Ovary (tissue), 7 donors: ENCODE measurements at regions not wholly inside any gene's neighbourhood (a gene's known extent, or its start where the extent isn't known, plus 50 kb on each side); places are given as distances from the start of the nearest gene placed in this dataset.

Experiments
- DNase-seq, 5 donors: peaks; one replicate each; pipeline ENCODE4 v3.0.0-alpha.2; 2019 to 2020
- H3K27ac ChIP-seq, 2 donors: fragments of 200-600 bp; one replicate each; pipeline versions ENCODE4 v1.5.1 to v1.8.0; 2019 to 2022
- H3K27me3 ChIP-seq: fragments of 200-600 bp; one replicate; pipeline ENCODE4 v1.8.0; 2022
- H3K36me3 ChIP-seq: fragments of 200-600 bp; sonication (generic); one replicate; pipeline ENCODE4 v1.5.1; 2019
- H3K4me1 ChIP-seq: one replicate; pipeline ENCODE4 v1.8.1; 2013; ENCODE audit warnings: mild to moderate bottlenecking, moderate library complexity; ENCODE audit not compliant: insufficient read depth
- H3K4me3 ChIP-seq: fragments of 200-600 bp; sonication (generic); one replicate; pipeline ENCODE4 v1.5.1; 2017
- H3K9me3 ChIP-seq, 2 donors: fragments of 200-600 bp in 1 of 2; sonication (generic) in 1 of 2; one replicate each; pipeline versions ENCODE4 v1.5.1 to v1.8.1; 2013 to 2019; ENCODE audit warnings: mild to moderate bottlenecking in 1 of 2, moderate library complexity in 1 of 2
- CTCF ChIP-seq, 3 donors: fragments of 450-650 bp in 2 of 3; fragments of 200-600 bp in 1 of 3; IDR thresholded peaks; one replicate each; pipeline versions ENCODE4 v1.5.1 to v1.8.0; 2016 to 2022; ENCODE audit warnings: antibody characterized with exemption in 3 of 3, mild to moderate bottlenecking in 1 of 3
- EP300 ChIP-seq: sonication (generic); formaldehyde crosslinking; IDR thresholded peaks from one replicate; pipeline ENCODE4 v1.6.1; 2017; ENCODE audit warnings: antibody characterized with exemption
- POLR2A ChIP-seq: fragments of 450-650 bp; IDR thresholded peaks from one replicate; pipeline ENCODE4 v1.6.1; 2017; ENCODE audit warnings: antibody characterized with exemption, mild to moderate bottlenecking, moderate library complexity
- WGBS, 3 donors: extraction: QIAGEN DNeasy Blood & Tissue Kit in 1 of 3; methylation state at CpG; one replicate each; pipeline versions ENCODE4 v1.1.5 to v1.1.7; 2013 to 2017; 5-methylcytosine and 5-hydroxymethylcytosine counted together
- intact Hi-C, 4 donors: fragments of 100-400 bp; cut with DNase I; formaldehyde crosslinking; loops; one replicate each; pipeline versions ENCODE4 v1.11.0 to v1.15.1; 2022 to 2023
- donor health status: DM: no; HTN: no; CAD: no; lungs with moderate emphysema.
- donor health status: DM: no; HTN: no; CAD: no.
- donor health status: Bipolar disorder and iron deficiency.
- donor health status: DM: no; HTN: no; CAD: no.
- donor health status: DM: yes; HTN: yes; CAD: no.

- Histone ChIP-seq H3K4me3 (no peak overlapping the region), H3K9me3 (no peaks in the 10 kb centered on the region), H3K36me3 (no peaks in the 10 kb centered on the region), H3K27me3 (no peaks in the 10 kb centered on the region), H3K27ac (no peak overlapping the region), H3K4me1 (peaks cover 24% of the 10 kb centered on the region)
- no peak for TF ChIP-seq EP300
- no peak for TF ChIP-seq CTCF (IDR thresholded peaks at IDR 0.05)
- TF ChIP-seq POLR2A, result no peak
- 86 to 90% (median 89%) methylated on average over 16 of the region's 16 CpGs for WGBS, 3 donors
- intact Hi-C loops, result no loop called here
- no peak for DNase-seq
Measured at GRCh38 chr2:42903821-42904575, 111.6 kb upstream of the HAAO start.

- Histone ChIP-seq H3K4me3 (no peak overlapping the region), H3K9me3 (no peaks in the 10 kb centered on the region), H3K36me3 (no peaks in the 10 kb centered on the region), H3K4me1 (peaks cover 21% of the 10 kb centered on the region), H3K27ac (no peak overlapping the region), H3K27me3 (no peaks in the 10 kb centered on the region)
- DNase-seq, result no peak
- TF ChIP-seq POLR2A (no peak), EP300 (no peak), CTCF (IDR thresholded peaks at IDR 0.05) (no peak)
- intact Hi-C loops, result no loop called here
- 83 to 91% (median 85%) methylated on average over 9 of the region's 9 CpGs for WGBS, 3 donors
Measured at GRCh38 chr2:42902939-42903709, 110.7 kb upstream of the HAAO start.

GRCh38 chr2:42901076-42901640 is 108.8 kb upstream of the HAAO start:
- H3K9me3 ChIP-seq, result no peaks in the 10 kb centered on the region
- no peak for TF ChIP-seq POLR2A
- TF ChIP-seq EP300, result no peak
- no peak for TF ChIP-seq CTCF (IDR thresholded peaks at IDR 0.05)
- DNase-seq, result no peak
- no peaks in the 10 kb centered on the region for H3K36me3 ChIP-seq
- H3K4me3 ChIP-seq, result no peak overlapping the region
- peaks cover 9% of the 10 kb centered on the region for H3K4me1 ChIP-seq
- H3K27me3 ChIP-seq, result no peaks in the 10 kb centered on the region
- WGBS, 3 donors, result 74 to 79% (median 74%) methylated on average over 4 of the region's 4 CpGs
- H3K27ac ChIP-seq, result no peak overlapping the region
- intact Hi-C loops, result no loop called here

GRCh38 chr2:42900289-42900891 is 108.0 kb upstream of the HAAO start:
- H3K27ac ChIP-seq, result no peak overlapping the region
- DNase-seq, result no peak
- no peaks in the 10 kb centered on the region for H3K9me3 ChIP-seq
- TF ChIP-seq EP300 (no peak), CTCF (IDR thresholded peaks at IDR 0.05) (no peak), POLR2A (no peak)
- peaks cover 2% of the 10 kb centered on the region for H3K4me1 ChIP-seq
- intact Hi-C loops, result no loop called here
- no peaks in the 10 kb centered on the region for H3K27me3 ChIP-seq
- no peaks in the 10 kb centered on the region for H3K36me3 ChIP-seq
- 69 to 85% (median 82%) methylated on average over 5 of the region's 5 CpGs for WGBS, 3 donors
- no peak overlapping the region for H3K4me3 ChIP-seq
